C4-2B (cell line): ENCODE measurements at regions not wholly inside any gene's neighbourhood (a gene's known extent, or its start where the extent isn't known, plus 50 kb on each side); places are given as distances from the start of the nearest gene placed in this dataset.
A peak's percentile ranks its signal among the peaks of the same experiment; 100 is the strongest.

Source experiments
- H3K27ac ChIP-seq: fragments of 450-650 bp; 2 replicates; pipeline ENCODE4 v1.5.1; 2017
- ZFX ChIP-seq: fragments of 450-650 bp; IDR thresholded peaks from 2 replicates; pipeline ENCODE4 v1.6.1; 2017
- TF ChIP-seq, protein P1 (sequence below): fragments of 450-650 bp; conservative IDR thresholded peaks from 2 replicates; pipeline ENCODE4 v1.5.1; 2017; ENCODE audit warnings: mild to moderate bottlenecking

- no peak overlapping the region for H3K27ac ChIP-seq
- TF ChIP-seq, protein P1, sequence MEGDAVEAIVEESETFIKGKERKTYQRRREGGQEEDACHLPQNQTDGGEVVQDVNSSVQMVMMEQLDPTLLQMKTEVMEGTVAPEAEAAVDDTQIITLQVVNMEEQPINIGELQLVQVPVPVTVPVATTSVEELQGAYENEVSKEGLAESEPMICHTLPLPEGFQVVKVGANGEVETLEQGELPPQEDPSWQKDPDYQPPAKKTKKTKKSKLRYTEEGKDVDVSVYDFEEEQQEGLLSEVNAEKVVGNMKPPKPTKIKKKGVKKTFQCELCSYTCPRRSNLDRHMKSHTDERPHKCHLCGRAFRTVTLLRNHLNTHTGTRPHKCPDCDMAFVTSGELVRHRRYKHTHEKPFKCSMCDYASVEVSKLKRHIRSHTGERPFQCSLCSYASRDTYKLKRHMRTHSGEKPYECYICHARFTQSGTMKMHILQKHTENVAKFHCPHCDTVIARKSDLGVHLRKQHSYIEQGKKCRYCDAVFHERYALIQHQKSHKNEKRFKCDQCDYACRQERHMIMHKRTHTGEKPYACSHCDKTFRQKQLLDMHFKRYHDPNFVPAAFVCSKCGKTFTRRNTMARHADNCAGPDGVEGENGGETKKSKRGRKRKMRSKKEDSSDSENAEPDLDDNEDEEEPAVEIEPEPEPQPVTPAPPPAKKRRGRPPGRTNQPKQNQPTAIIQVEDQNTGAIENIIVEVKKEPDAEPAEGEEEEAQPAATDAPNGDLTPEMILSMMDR = no peak
- no peak for TF ChIP-seq ZFX
Measured at GRCh38 chr21:35952651-35953340, 107.5 kb downstream of the SETD4 start.

DNA sequence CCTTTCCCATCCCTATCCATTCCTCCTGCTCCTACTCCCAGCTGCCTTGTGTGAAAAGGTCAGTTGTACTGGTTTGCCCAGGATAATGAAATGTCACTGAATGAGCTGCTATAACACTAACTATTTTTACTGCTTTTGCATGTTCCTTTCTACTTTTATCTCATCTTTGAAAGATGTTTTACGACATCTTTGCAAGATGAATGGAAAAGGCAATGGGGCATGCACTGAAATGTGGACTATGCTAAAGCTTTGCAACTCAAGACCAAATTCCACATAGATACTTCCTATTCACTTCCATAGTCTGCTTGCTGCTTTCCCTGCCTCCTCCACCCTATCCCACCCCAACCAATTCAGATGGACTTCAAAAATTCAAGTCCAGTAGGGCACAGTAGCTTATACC lies 111.3 kb downstream of the SETD4 start:
- TF ChIP-seq, protein P1 = no peak
- no peak for TF ChIP-seq ZFX

GRCh38 chr21:35945089-35945671 lies 115.1 kb downstream of the SETD4 start:
- TF ChIP-seq, protein P1 = no peak
- TF ChIP-seq ZFX = no peak
- H3K27ac ChIP-seq = no peak overlapping the region

More for the DNA sequence above, 111.3 kb downstream of the SETD4 start:
- H3K27ac ChIP-seq = no peak overlapping the region

DNA sequence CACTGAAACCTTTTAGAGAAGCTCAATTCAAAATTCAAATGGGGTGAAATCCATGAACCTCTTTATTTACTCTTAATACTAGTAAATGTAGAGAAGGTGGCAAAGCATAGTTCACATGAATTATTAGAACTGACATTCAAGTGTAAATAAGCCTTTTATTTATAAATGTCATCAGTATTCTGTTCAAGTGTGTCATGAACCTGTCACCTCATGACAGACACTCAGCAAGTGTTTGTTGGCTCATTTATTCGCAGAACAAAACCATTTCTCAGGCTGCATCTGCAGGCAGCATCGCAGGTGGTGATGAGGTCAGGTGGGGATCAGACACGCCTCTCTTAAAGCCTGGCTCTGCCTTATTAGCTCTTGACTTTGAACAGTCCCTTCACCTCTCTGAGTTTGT lies 116.6 kb downstream of the SETD4 start:
- no peak overlapping the region for H3K27ac ChIP-seq
- TF ChIP-seq, protein P1 = no peak
- no peak for TF ChIP-seq ZFX

GRCh38 chr21:35942211-35943144 lies 117.8 kb downstream of the SETD4 start:
- TF ChIP-seq ZFX = no peak
- TF ChIP-seq, protein P1 = no peak
- H3K27ac ChIP-seq = no peak overlapping the region

GRCh38 chr21:35940074-35940927 lies 120.0 kb downstream of the SETD4 start:
- H3K27ac ChIP-seq = no peak overlapping the region
- TF ChIP-seq ZFX = no peak
- TF ChIP-seq, protein P1 = peak; percentile 78
